A673 (cell line): ENCODE measurements at regions not wholly inside any gene's neighbourhood (a gene's known extent, or its start where the extent isn't known, plus 50 kb on each side); places are given as distances from the start of the nearest gene placed in this dataset.

ENCODE experiments used
- CTCF ChIP-seq: fragments of 300-800, 200-600 bp; sonication (generic); conservative IDR thresholded peaks from 2 replicates; pipeline ENCODE4 v1.5.1; 2017; ENCODE audit warnings: low read depth, mild to moderate bottlenecking, antibody characterized with exemption, low read length, moderate library complexity, mixed read lengths
- EZH2 ChIP-seq: fragments of 200-600 bp; sonication (generic); IDR thresholded peaks from 2 replicates; pipeline ENCODE4 v1.6.1; 2017; ENCODE audit warnings: borderline replicate concordance, low read depth, mild to moderate bottlenecking, mixed read lengths, antibody characterized with exemption, low read length; ENCODE audit not compliant: poor library complexity, severe bottlenecking

DNA sequence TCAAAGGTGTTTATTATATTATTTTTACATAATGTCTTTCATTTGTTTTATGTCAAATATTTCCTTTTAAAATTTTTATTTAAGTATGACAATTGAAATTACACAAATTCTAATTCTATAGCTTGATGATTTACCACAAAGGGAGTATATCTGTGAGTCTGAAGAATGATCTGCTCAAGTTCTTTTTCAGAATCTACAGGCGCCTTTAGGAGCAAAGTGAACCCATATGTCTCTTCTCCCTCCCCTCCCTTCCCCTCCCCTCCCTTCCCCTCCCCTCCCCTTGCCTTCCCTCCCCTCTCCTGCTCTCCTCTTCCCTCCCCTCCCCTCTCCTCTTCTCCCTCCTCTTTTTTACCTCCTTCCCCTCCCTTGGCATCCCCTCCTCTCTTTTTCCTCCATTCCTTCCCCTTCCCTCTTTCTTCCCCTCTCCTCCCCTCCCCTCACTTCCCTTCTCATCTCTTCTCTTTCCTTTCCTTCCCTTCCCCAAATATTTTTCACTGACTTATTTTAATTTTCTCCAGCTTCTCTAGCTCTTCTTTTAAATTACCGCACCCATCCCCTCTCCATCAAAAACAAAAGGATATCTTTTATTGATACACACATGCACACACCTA, 495.3 kb upstream of the PIK3R1 start:
- TF ChIP-seq CTCF (no peak), EZH2 (no peak)
